ENCODE measurements at regions not wholly inside any gene's neighbourhood (a gene's known extent, or its start where the extent isn't known, plus 50 kb on each side); places are given as distances from the start of the nearest gene placed in this dataset.
"Not testable (repeated sequence)": the region's sequence is repeated elsewhere in the genome, so short reads cannot be mapped to it uniquely, and the experiment has no call there.

DNA sequence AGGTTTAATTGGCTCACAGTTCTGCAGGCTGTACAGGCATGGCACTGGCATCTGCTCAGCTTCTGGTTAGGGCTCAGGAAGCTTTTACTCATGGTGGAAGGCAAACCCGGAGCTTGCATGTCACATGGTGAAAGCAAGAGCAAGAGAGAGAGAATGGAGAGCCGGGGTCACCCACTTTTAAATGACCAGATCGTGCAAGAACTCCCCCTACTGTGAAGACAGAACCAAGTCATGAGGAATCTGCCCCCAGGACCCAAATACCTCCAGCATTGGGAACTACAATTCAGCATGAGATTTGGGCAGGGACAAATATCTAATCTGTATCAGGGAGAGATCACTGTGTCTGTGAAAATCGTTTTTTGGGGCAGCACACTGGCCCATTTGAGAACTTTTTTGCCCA, 110.0 kb upstream of the MYO3A start:
- no peaks in the 10 kb centered on the region for H3K9me3 ChIP-seq
- H3K27me3 ChIP-seq: no peaks in the 10 kb centered on the region
- no peak for TF ChIP-seq CTCF (IDR thresholded peaks at IDR 0.05)
- no peak for TF ChIP-seq POLR2A (IDR thresholded peaks at IDR 0.05)
- H3K36me3 ChIP-seq: no peaks in the 10 kb centered on the region
- intact Hi-C loops (cut with DNase I; ENCODE audit: low total_unique reads): no loop called here
- no peak for DNase-seq
- no peak overlapping the region for H3K4me3 ChIP-seq
- no peak overlapping the region for H3K27ac ChIP-seq
- no peaks in the 10 kb centered on the region for H3K4me1 ChIP-seq

DNA sequence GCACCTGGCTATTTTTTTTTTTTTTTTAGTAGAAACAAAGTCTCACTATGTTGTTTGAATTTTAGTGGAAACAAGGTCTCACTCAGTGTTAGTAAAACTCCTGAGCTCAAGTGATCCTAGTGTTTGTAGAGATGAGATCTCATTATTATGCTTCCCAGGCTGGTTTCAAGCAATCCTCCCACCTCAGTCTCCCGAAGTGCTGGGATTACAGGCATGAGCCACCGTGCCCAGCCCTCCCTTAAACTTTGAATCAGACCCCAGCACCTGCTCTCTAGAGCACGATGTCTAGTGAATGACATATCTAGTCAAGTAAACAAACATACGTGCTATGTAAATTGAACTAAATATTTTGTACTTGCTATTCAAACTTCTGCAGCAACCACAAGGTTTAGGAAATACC, 105.6 kb upstream of the MYO3A start:
- no peaks in the 10 kb centered on the region for H3K9me3 ChIP-seq
- H3K27ac ChIP-seq: no peak overlapping the region
- H3K36me3 ChIP-seq: no peaks in the 10 kb centered on the region
- H3K4me3 ChIP-seq: no peak overlapping the region
- H3K4me1 ChIP-seq: no peaks in the 10 kb centered on the region
- no peaks in the 10 kb centered on the region for H3K27me3 ChIP-seq
- DNase-seq: no peak
- TF ChIP-seq POLR2A (IDR thresholded peaks at IDR 0.05): no peak
- no peak for TF ChIP-seq CTCF (IDR thresholded peaks at IDR 0.05)
- intact Hi-C loops (cut with DNase I; ENCODE audit: low total_unique reads): no loop called here

GRCh38 chr10:25831080-25831479, 102.9 kb upstream of the MYO3A start:
- no peak for DNase-seq
- no peaks in the 10 kb centered on the region for H3K36me3 ChIP-seq
- no peaks in the 10 kb centered on the region for H3K4me1 ChIP-seq
- TF ChIP-seq POLR2A (IDR thresholded peaks at IDR 0.05) (no peak), CTCF (IDR thresholded peaks at IDR 0.05) (no peak)
- intact Hi-C loops (cut with DNase I; ENCODE audit: low total_unique reads): no loop called here
- no peaks in the 10 kb centered on the region for H3K9me3 ChIP-seq
- H3K27ac ChIP-seq: no peak overlapping the region
- no peak overlapping the region for H3K4me3 ChIP-seq
- no peaks in the 10 kb centered on the region for H3K27me3 ChIP-seq

GRCh38 chr10:25839683-25840082, 94.3 kb upstream of the MYO3A start:
- intact Hi-C loops (cut with DNase I; ENCODE audit: low total_unique reads): no loop called here
- no peak for TF ChIP-seq POLR2A (IDR thresholded peaks at IDR 0.05)
- no peak for TF ChIP-seq CTCF (IDR thresholded peaks at IDR 0.05)
- Histone ChIP-seq H3K27ac (no peak overlapping the region), H3K4me1 (no peaks in the 10 kb centered on the region), H3K27me3 (no peaks in the 10 kb centered on the region), H3K9me3 (no peaks in the 10 kb centered on the region), H3K4me3 (no peak overlapping the region), H3K36me3 (no peaks in the 10 kb centered on the region)
- no peak for DNase-seq

- H3K27me3 ChIP-seq: not testable (repeated sequence)
Measured at GRCh38 chr10:25840875-25841274, 93.2 kb upstream of the MYO3A start.

DNA sequence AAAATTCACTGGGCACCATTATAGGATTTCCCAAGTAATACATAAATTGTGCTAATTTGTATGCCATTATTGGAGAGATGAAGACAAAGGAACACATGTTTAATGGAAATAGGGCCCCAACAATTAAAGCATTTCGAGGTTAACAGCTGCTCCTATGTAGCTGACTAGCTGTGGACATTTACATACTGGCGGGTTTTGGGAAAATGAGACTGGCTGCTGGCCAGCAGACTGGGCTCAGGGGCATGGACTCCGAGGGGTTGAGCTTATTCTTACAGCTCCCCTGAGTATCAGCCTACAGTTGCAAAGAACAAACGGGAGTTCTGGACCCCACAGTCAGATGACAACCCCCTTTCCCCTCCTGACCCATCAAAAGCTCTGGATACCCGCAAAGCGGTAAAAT, 91.9 kb upstream of the MYO3A start:
- Histone ChIP-seq H3K4me3 (no peak overlapping the region), H3K4me1 (no peaks in the 10 kb centered on the region), H3K36me3 (no peaks in the 10 kb centered on the region), H3K27me3 (no peaks in the 10 kb centered on the region), H3K27ac (no peak overlapping the region), H3K9me3 (no peaks in the 10 kb centered on the region)
- intact Hi-C loops (cut with DNase I; ENCODE audit: low total_unique reads): no loop called here
- TF ChIP-seq CTCF (IDR thresholded peaks at IDR 0.05) (no peak), POLR2A (IDR thresholded peaks at IDR 0.05) (no peak)
- no peak for DNase-seq

More at GRCh38 chr10:25840875-25841274, 93.2 kb upstream of the MYO3A start:
- H3K27ac ChIP-seq; H3K4me3 ChIP-seq; intact Hi-C loops (cut with DNase I; ENCODE audit: low total_unique reads); H3K4me1 ChIP-seq; H3K36me3 ChIP-seq; H3K9me3 ChIP-seq; DNase-seq: not testable (repeated sequence)
